Left lung (tissue), 4 donors: ENCODE measurements at regions not wholly inside any gene's neighbourhood (a gene's known extent, or its start where the extent isn't known, plus 50 kb on each side); places are given as distances from the start of the nearest gene placed in this dataset.

Experiments
- ATAC-seq: fragments of 200-7000 bp; cut with Tn5 transposase; one replicate; pipeline ENCODE4 v1.9.1; 2020; ENCODE audit warnings: moderate library complexity
- DNase-seq, 4 donors: peaks; one replicate each; pipeline ENCODE4 v3.0.0-alpha.2; 2013 to 2020
- H3K27ac ChIP-seq, 2 donors: fragments of 200-600 bp; sonication (generic) in 1 of 2; one replicate each; pipeline versions ENCODE4 v1.5.0 to v1.8.0; 2020 to 2021
- H3K27me3 ChIP-seq, 2 donors: fragments of 200-600 bp; sonication (generic) in 1 of 2; one replicate each; pipeline versions ENCODE4 v1.5.0 to v1.8.0; 2020 to 2021
- H3K36me3 ChIP-seq, 2 donors: fragments of 200-600 bp; sonication (generic) in 1 of 2; one replicate each; pipeline versions ENCODE4 v1.5.0 to v1.8.0; 2020 to 2021
- H3K4me1 ChIP-seq, 2 donors: fragments of 200-600 bp; one replicate each; pipeline ENCODE4 v1.8.0; 2021
- H3K4me3 ChIP-seq, 2 donors: fragments of 200-600 bp; sonication (generic) in 1 of 2; one replicate each; pipeline versions ENCODE4 v1.5.0 to v1.8.0; 2020 to 2021; ENCODE audit warnings: mild to moderate bottlenecking in 1 of 2
- H3K9me3 ChIP-seq, 2 donors: fragments of 200-600 bp; sonication (generic) in 1 of 2; one replicate each; pipeline versions ENCODE4 v1.5.0 to v1.8.0; 2020 to 2021
- CTCF ChIP-seq, 2 donors: fragments of 200-600 bp; sonication (generic) in 1 of 2; IDR thresholded peaks; one replicate each; pipeline versions ENCODE4 v1.5.0 to v1.8.0; 2021; ENCODE audit warnings: antibody characterized with exemption in 2 of 2
- intact Hi-C, 2 donors: fragments of 100-400 bp; cut with DNase I; formaldehyde crosslinking; loops; one replicate each; pipeline versions ENCODE4 v1.11.2 to v1.14.2; 2022
- donor health status: DM: no; HTN: yes; CAD: no.
- donor health status: DM: no; HTN: no; CAD: no.

- Histone ChIP-seq H3K4me3 (no peak overlapping the region), H3K27me3 (no peaks in the 10 kb centered on the region), H3K4me1 (no peaks in the 10 kb centered on the region), H3K9me3 (no peaks in the 10 kb centered on the region), H3K36me3 (no peaks in the 10 kb centered on the region), H3K27ac (no peak overlapping the region)
- ATAC-seq, result no peak
- TF ChIP-seq CTCF (IDR thresholded peaks at IDR 0.05), result no peak
- intact Hi-C loops, result no loop called here
- DNase-seq, result no peak
These were observed 67.1 kb downstream of the CRYGS start for GRCh38 chr3:186477033-186477432.

- H3K9me3 ChIP-seq, result no peaks in the 10 kb centered on the region
- no peak for DNase-seq
- no peaks in the 10 kb centered on the region for H3K27me3 ChIP-seq
- H3K36me3 ChIP-seq, result no peaks in the 10 kb centered on the region
- intact Hi-C loops, result no loop called here
- ATAC-seq, result no peak
- H3K4me1 ChIP-seq, result no peaks in the 10 kb centered on the region
- H3K27ac ChIP-seq, result no peak overlapping the region
- no peak overlapping the region for H3K4me3 ChIP-seq
- TF ChIP-seq CTCF (IDR thresholded peaks at IDR 0.05), result no peak
These were observed 67.6 kb downstream of the CRYGS start for GRCh38 chr3:186476541-186476940.

- Histone ChIP-seq H3K9me3 (no peaks in the 10 kb centered on the region), H3K4me1 (no peaks in the 10 kb centered on the region), H3K4me3 (no peak overlapping the region), H3K27ac (no peak overlapping the region), H3K36me3 (no peaks in the 10 kb centered on the region), H3K27me3 (no peaks in the 10 kb centered on the region)
- ATAC-seq (no peak), DNase-seq (no peak)
- intact Hi-C loops, result no loop called here
- no peak for TF ChIP-seq CTCF (IDR thresholded peaks at IDR 0.05)
These were observed 68.1 kb downstream of the CRYGS start for GRCh38 chr3:186476044-186476468.

GRCh38 chr3:186473166-186473565 is 71.0 kb downstream of the CRYGS start:
- Histone ChIP-seq H3K27me3 (no peaks in the 10 kb centered on the region), H3K27ac (no peak overlapping the region), H3K4me1 (no peaks in the 10 kb centered on the region), H3K36me3 (no peaks in the 10 kb centered on the region), H3K4me3 (no peak overlapping the region), H3K9me3 (no peaks in the 10 kb centered on the region)
- TF ChIP-seq CTCF (IDR thresholded peaks at IDR 0.05), result no peak
- no peak for ATAC-seq
- DNase-seq, result no peak
- intact Hi-C loops, result no loop called here

GRCh38 chr3:186472456-186473008 is 71.6 kb downstream of the CRYGS start:
- ATAC-seq (no peak), DNase-seq (no peak)
- Histone ChIP-seq H3K36me3 (no peaks in the 10 kb centered on the region), H3K27me3 (no peaks in the 10 kb centered on the region), H3K9me3 (no peaks in the 10 kb centered on the region), H3K4me1 (no peaks in the 10 kb centered on the region), H3K27ac (no peak overlapping the region), H3K4me3 (no peak overlapping the region)
- TF ChIP-seq CTCF (IDR thresholded peaks at IDR 0.05), result no peak
- intact Hi-C loops, result no loop called here
